ENCODE measurements at regions not wholly inside any gene's neighbourhood (a gene's known extent, or its start where the extent isn't known, plus 50 kb on each side); places are given as distances from the start of the nearest gene placed in this dataset.

DNA sequence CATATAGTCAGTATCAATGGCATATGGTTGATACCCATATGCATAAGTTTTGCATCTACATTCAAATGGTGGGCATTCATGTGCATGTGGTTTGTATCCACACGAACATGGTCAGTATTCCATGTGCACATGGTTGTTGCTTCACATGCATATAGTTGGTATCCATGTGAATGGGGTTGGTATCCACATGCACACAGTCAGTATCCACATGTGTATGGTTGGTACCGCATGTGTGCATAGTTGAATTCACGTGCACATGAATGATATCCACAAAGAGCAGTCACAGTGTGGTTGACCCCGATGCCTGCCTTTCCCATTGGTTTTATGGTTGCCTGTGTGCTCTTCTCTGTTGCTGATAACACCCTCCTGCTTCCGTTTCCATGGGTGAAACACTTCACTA, 427.9 kb downstream of the STIM2 start:
- DNase-seq (ENCODE audit: low read depth, low spot score), result no peak
- Histone ChIP-seq H3K79me2 (ENCODE audit: control insufficient read depth, insufficient read depth, low read length) (no peaks in the 10 kb centered on the region), H4K20me1 (ENCODE audit: control insufficient read depth, insufficient read depth) (no peaks in the 10 kb centered on the region), H3K36me3 (ENCODE audit: control insufficient read depth in 2 of 2, insufficient read depth in 2 of 2, low read length in 1 of 2) (no peaks in the 10 kb centered on the region), H3K4me2 (ENCODE audit: control insufficient read depth, insufficient read depth) (no peak overlapping the region), H3K9me3 (replicated peaks; ENCODE audit: control insufficient read depth, insufficient read depth, low read length) (no peaks in the 10 kb centered on the region), H3K4me1 (ENCODE audit: control insufficient read depth, insufficient read depth, low read length) (no peaks in the 10 kb centered on the region), H3K4me3 (no peak overlapping the region), H3K9ac (ENCODE audit: control insufficient read depth, insufficient read depth, low read length) (no peak overlapping the region), H3K27ac (ENCODE audit: control insufficient read depth, insufficient read depth) (no peak overlapping the region), H3K27me3 (replicated peaks in 1 of 2; ENCODE audit: control insufficient read depth in 2 of 2, insufficient read depth in 2 of 2, low read length in 1 of 2) (no peaks in the 10 kb centered on the region), H2AFZ (ENCODE audit: control insufficient read depth, low read depth, low read length) (no peak overlapping the region)
- intact Hi-C loops (cut with micrococcal nuclease; ENCODE audit: unreplicated experiment), result no loop called here
- no peak for ATAC-seq
- ChIA-PET POLR2A (no interaction called here), CTCF (no interaction called here), RAD21 (ENCODE audit: unreplicated experiment) (no interaction called here), SMC1A (ENCODE audit: uncharacterized antibody, unreplicated experiment) (no interaction called here)
- in situ Hi-C loops (cut with MboI), result no loop called here
- no peak for FAIRE-seq
- WGBS (ENCODE audit: insufficient coverage, insufficient replicate concordance, low lambda C conversion rate, missing lambda C conversion rate), result 14% methylated on average over 5 of the region's 5 CpGs
- no TSS peak for BruUV-seq (replicated peaks)
- TF ChIP-seq NR2F1 (conservative IDR thresholded peaks at IDR 0.05), result no peak
- TF ChIP-seq ATF7 (IDR thresholded peaks at IDR 0.05; ENCODE audit: low read depth), result no peak
- TF ChIP-seq CREB1 (IDR thresholded peaks at IDR 0.05; ENCODE audit: low read depth), result no peak
- TF ChIP-seq PAX5 (IDR thresholded peaks at IDR 0.05; ENCODE audit: borderline replicate concordance, low read depth, low read length), result no peak
- TF ChIP-seq, protein P1, sequence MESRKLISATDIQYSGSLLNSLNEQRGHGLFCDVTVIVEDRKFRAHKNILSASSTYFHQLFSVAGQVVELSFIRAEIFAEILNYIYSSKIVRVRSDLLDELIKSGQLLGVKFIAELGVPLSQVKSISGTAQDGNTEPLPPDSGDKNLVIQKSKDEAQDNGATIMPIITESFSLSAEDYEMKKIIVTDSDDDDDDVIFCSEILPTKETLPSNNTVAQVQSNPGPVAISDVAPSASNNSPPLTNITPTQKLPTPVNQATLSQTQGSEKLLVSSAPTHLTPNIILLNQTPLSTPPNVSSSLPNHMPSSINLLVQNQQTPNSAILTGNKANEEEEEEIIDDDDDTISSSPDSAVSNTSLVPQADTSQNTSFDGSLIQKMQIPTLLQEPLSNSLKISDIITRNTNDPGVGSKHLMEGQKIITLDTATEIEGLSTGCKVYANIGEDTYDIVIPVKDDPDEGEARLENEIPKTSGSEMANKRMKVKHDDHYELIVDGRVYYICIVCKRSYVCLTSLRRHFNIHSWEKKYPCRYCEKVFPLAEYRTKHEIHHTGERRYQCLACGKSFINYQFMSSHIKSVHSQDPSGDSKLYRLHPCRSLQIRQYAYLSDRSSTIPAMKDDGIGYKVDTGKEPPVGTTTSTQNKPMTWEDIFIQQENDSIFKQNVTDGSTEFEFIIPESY (IDR thresholded peaks at IDR 0.05), result no peak
- TF ChIP-seq RFX5 (IDR thresholded peaks at IDR 0.05; ENCODE audit: low read depth, low read length), result no peak
- no peak for TF ChIP-seq HDAC6 (IDR thresholded peaks at IDR 0.05; ENCODE audit: unreplicated experiment)
- TF ChIP-seq, protein P2, sequence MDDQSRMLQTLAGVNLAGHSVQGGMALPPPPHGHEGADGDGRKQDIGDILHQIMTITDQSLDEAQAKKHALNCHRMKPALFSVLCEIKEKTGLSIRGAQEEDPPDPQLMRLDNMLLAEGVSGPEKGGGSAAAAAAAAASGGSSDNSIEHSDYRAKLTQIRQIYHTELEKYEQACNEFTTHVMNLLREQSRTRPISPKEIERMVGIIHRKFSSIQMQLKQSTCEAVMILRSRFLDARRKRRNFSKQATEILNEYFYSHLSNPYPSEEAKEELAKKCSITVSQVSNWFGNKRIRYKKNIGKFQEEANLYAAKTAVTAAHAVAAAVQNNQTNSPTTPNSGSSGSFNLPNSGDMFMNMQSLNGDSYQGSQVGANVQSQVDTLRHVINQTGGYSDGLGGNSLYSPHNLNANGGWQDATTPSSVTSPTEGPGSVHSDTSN (IDR thresholded peaks at IDR 0.05; ENCODE audit: insufficient replicate concordance, low read depth, low read length), result no peak
- TF ChIP-seq RUNX3 (IDR thresholded peaks at IDR 0.05; ENCODE audit: low read length), result no peak

Data from GM12878 (cell line).